BJ (cell line): ENCODE measurements at regions not wholly inside any gene's neighbourhood (a gene's known extent, or its start where the extent isn't known, plus 50 kb on each side); places are given as distances from the start of the nearest gene placed in this dataset.

Source experiments
- CTCF ChIA-PET: fragments of 350-600 bp; formaldehyde crosslinking; extraction: SDS; loops from one replicate; lab custom pipeline; 2021; ENCODE audit warnings: antibody characterized with exemption, inconsistent platforms; lab: Yijun Ruan, JAX
- POLR2A ChIA-PET: fragments of 300-600 bp; sonication (Branson Sonifier 250); formaldehyde crosslinking; extraction: SDS; loops from one replicate; lab custom pipeline; 2021; ENCODE audit warnings: antibody characterized with exemption; lab: Charles Lee
- DNase-seq: peaks from one replicate; pipeline ENCODE4 v3.0.0-alpha.2; 2011; ENCODE audit warnings: low read depth
- H3K27me3 ChIP-seq: 2 replicates; pipeline ENCODE4 v1.6.0; 2011; ENCODE audit warnings: low read length; ENCODE audit not compliant: control insufficient read depth, insufficient read depth
- H3K36me3 ChIP-seq: 2 replicates; pipeline ENCODE4 v1.5.1; 2011; ENCODE audit warnings: low read length; ENCODE audit not compliant: control insufficient read depth, insufficient read depth
- H3K4me3 ChIP-seq: 2 replicates; pipeline ENCODE4 v1.5.1; 2011; ENCODE audit warnings: low read depth, mild to moderate bottlenecking, control low read depth, low read length
- TF ChIP-seq, protein P1 (sequence below): IDR thresholded peaks from 2 replicates; pipeline ENCODE4 v1.5.1; 2011; ENCODE audit warnings: low read depth, mild to moderate bottlenecking, control low read depth, inconsistent platforms, low read length, moderate library complexity; ENCODE audit not compliant: insufficient read depth

DNA sequence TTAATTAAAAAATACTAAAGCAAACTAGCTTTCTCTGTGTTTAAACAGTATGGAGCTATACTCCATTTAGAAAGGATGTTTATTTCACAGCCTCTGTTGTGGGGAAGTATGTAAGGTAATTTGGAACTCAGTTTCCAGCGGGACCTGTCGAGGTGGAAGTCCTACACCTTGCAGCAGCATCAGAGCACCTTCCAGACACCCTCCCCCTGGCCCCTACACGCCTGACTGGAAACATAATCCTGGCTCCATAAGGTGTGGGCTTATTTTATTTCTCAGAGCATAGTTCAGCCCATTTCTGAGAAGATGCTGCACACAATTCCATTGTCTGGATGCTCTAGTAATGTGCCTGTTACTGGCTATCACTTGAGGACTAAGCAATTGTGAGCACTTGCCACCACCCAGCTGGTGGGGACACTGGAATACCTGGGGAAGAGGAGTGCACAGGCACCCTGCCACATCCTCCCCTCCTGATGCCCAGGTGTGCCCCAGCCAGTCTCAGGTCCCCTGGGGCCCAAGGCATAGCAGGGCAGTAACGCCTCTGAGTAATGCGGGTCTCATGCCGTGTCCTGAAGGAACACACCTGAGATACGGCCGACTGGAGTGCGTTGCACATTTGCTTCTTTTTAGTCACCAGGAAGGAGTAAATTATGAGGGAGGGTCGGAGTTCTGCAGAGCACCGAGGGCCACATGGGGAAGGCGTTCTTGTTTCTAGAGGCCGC lies 556.5 kb downstream of the QKI start:
- Histone ChIP-seq H3K27me3 (no peaks in the 10 kb centered on the region), H3K36me3 (no peaks in the 10 kb centered on the region), H3K4me3 (no peak overlapping the region)
- ChIA-PET POLR2A (interaction anchor here (0.5 kb wide), 1 partner anchor 399 kb away, joined by 11 read pairs; no protein-coding TSS in a partner anchor), CTCF (interaction anchor here (1.2 kb wide), 1 partner anchor 48 kb away, joined by 3 read pairs; no protein-coding TSS in a partner anchor)
- DNase-seq: no peak
- TF ChIP-seq, protein P1, sequence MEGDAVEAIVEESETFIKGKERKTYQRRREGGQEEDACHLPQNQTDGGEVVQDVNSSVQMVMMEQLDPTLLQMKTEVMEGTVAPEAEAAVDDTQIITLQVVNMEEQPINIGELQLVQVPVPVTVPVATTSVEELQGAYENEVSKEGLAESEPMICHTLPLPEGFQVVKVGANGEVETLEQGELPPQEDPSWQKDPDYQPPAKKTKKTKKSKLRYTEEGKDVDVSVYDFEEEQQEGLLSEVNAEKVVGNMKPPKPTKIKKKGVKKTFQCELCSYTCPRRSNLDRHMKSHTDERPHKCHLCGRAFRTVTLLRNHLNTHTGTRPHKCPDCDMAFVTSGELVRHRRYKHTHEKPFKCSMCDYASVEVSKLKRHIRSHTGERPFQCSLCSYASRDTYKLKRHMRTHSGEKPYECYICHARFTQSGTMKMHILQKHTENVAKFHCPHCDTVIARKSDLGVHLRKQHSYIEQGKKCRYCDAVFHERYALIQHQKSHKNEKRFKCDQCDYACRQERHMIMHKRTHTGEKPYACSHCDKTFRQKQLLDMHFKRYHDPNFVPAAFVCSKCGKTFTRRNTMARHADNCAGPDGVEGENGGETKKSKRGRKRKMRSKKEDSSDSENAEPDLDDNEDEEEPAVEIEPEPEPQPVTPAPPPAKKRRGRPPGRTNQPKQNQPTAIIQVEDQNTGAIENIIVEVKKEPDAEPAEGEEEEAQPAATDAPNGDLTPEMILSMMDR: no peak

- H3K36me3 ChIP-seq: no peaks in the 10 kb centered on the region
- H3K27me3 ChIP-seq: no peaks in the 10 kb centered on the region
- TF ChIP-seq, protein P1: no peak
- CTCF ChIA-PET: no interaction called here
- POLR2A ChIA-PET: no interaction called here
- H3K4me3 ChIP-seq: no peak overlapping the region
- DNase-seq: no peak
Measured at GRCh38 chr6:163965426-163966348, 551.2 kb downstream of the QKI start.

DNA sequence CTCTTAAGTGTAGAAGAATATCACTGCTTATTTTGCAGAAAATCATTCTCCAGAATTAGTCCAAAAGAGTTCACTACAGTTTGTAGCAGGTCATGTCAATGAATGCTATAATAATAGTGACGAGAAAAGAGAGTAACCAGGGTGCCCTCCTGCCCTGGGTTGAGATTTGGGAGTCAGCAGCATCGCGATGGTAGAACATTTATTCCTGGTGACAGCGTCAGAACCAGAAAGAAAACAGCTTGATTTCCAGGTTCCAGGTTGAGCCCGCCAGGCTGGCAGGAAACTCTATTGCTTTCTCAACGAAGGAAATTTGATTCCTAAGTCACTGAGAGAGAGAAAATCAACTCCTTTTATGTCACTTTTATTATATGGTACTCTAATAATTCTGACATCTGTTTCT lies 550.3 kb downstream of the QKI start:
- POLR2A ChIA-PET: no interaction called here

DNA sequence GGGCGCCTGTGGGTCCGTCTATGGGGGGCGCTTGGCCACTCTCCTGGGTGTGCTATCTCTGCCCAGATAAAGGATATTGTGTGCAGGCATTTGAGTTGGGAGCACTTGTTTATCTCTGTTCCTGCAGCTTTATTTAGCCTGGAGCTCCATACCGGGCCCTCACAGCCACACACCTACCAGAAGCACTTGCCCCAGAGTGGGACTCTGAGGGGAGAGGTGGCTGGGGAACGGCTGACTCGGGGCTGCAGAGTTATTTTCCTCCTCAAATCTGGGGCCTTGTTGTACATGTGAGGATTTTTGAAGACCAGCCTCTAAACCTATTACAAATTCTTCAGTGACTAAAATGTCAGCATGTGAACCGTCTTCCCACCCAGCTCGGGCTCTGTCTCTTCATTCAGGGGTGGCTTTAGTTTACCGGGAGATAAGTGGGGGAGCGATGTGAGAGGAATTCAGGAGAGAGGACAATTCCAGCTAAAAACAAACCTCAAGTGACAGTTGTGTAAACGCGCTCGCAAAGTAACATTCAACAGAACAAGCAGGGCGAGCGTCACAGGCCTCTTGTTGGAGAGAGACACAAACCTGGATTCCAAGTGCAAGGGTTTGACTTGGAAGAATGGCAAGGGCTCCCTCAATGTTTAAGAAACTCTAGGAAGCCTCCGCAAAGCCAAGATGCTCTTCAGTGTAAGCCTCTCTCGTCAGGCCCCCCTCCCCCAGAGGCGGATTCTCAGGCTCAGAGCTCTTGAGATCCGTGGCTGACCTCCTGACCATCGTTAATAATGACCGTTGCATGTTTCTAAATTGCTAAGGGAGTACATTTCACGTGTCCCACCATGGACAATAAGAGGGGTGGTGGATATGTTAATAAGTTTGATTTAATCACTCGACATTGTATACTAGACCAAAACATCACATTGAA lies 548.9 kb downstream of the QKI start:
- DNase-seq: no peak
- TF ChIP-seq, protein P1: no peak
- H3K36me3 ChIP-seq: no peaks in the 10 kb centered on the region
- CTCF ChIA-PET: interaction anchor here (0.7 kb wide), 1 partner anchor 17 kb away, joined by 3 read pairs; no protein-coding TSS in a partner anchor
- no peak overlapping the region for H3K4me3 ChIP-seq
- POLR2A ChIA-PET: no interaction called here
- no peaks in the 10 kb centered on the region for H3K27me3 ChIP-seq

More for the DNA sequence above, 550.3 kb downstream of the QKI start:
- no peak for DNase-seq
- TF ChIP-seq, protein P1: no peak
- Histone ChIP-seq H3K36me3 (no peaks in the 10 kb centered on the region), H3K4me3 (no peak overlapping the region), H3K27me3 (no peaks in the 10 kb centered on the region)
- CTCF ChIA-PET: no interaction called here
